Panc1 (cell line): ENCODE measurements at regions not wholly inside any gene's neighbourhood (a gene's known extent, or its start where the extent isn't known, plus 50 kb on each side); places are given as distances from the start of the nearest gene placed in this dataset.

ENCODE experiments used
- ATAC-seq: fragments of 200-7000 bp; cut with Tn5 transposase; 2 replicates; pipeline ENCODE4 v1.9.1; 2020; ENCODE audit warnings: mild to moderate bottlenecking, moderate library complexity
- BruUV-seq: library from RNA; stranded (reverse); fragments of 400-500 nt; replicated peaks from 2 replicates; lab custom pipeline; 2021; lab: Mats Ljungman, UMichigan
- CTCF ChIA-PET: fragments of 300-600 bp; sonication (Branson Sonifier 250); formaldehyde crosslinking; loops from one replicate; lab custom pipeline; 2022; ENCODE audit warnings: antibody characterized with exemption; lab: Charles Lee
- POLR2A ChIA-PET: fragments of 300-600 bp; sonication (Branson Sonifier 250); formaldehyde crosslinking; loops from one replicate; lab custom pipeline; 2022; ENCODE audit warnings: antibody characterized with exemption; lab: Charles Lee
- DNase-seq: peaks from one replicate; pipeline ENCODE4 v3.0.0-alpha.2; 2010; ENCODE audit warnings: low read depth, low spot score
- H3K27ac ChIP-seq: 2 replicates; pipeline ENCODE4 v1.5.1; 2011; ENCODE audit warnings: mild to moderate bottlenecking, low read length, inconsistent platforms
- H3K27me3 ChIP-seq: fragments of 200-500 bp; sonication (Bioruptor generic); 2 replicates; pipeline ENCODE4 v1.6.0; 2014; ENCODE audit warnings: low read length, inconsistent platforms; ENCODE audit not compliant: control insufficient read depth, insufficient read depth
- H3K36me3 ChIP-seq: fragments of 200-500 bp; sonication (Bioruptor generic); 2 replicates; pipeline ENCODE4 v1.5.1; 2014; ENCODE audit warnings: inconsistent platforms, mild to moderate bottlenecking, low read length, moderate library complexity; ENCODE audit not compliant: control insufficient read depth, insufficient read depth
- H3K4me1 ChIP-seq: 2 replicates; pipeline ENCODE4 v1.5.1; 2011; ENCODE audit warnings: inconsistent platforms, mild to moderate bottlenecking, low read length, moderate library complexity; ENCODE audit not compliant: control insufficient read depth, insufficient read depth
- H3K4me3 ChIP-seq, 2 experiments: 2 replicates each; pipeline ENCODE4 v1.5.1; 2011 to 2012; ENCODE audit warnings: low read depth in 2 of 2, low read length in 2 of 2, mild to moderate bottlenecking in 2 of 2, inconsistent platforms in 1 of 2, moderate library complexity in 1 of 2
- H3K9me3 ChIP-seq: fragments of 200-500 bp; sonication (Bioruptor generic); 2 replicates; pipeline ENCODE4 v1.5.1; 2014; ENCODE audit warnings: low read depth, mild to moderate bottlenecking, inconsistent platforms, low read length, moderate library complexity; ENCODE audit not compliant: control insufficient read depth, insufficient read depth
- POLR2AphosphoS5 ChIP-seq: IDR thresholded peaks from 2 replicates; pipeline ENCODE4 v1.6.1; 2012; ENCODE audit warnings: mild to moderate bottlenecking, low read depth, low read length, moderate library complexity
- SIN3A ChIP-seq: IDR thresholded peaks from 2 replicates; pipeline ENCODE4 v1.6.1; 2012; ENCODE audit warnings: low read depth, mild to moderate bottlenecking, low read length, moderate library complexity, borderline replicate concordance; ENCODE audit not compliant: insufficient read depth
- TCF7L2 ChIP-seq: IDR thresholded peaks from 2 replicates; pipeline ENCODE4 v1.6.1; 2011; ENCODE audit warnings: mild to moderate bottlenecking, low read depth, low read length, inconsistent platforms
- in situ Hi-C: cut with HindIII; loops from 2 replicates; pipeline ENCODE4 v1.10.0; 2016; ENCODE audit warnings: low sequenced_read_pairs, low pct_unique_long_range_greater_than_20kb
- intact Hi-C: fragments of 100-400 bp; cut with micrococcal nuclease; formaldehyde crosslinking; loops from one replicate; pipeline ENCODE4 v1.10.0; 2022; ENCODE audit not compliant: unreplicated experiment
- TF ChIP-seq, protein P1 (sequence below): fragments of 450-650 bp; IDR thresholded peaks from 2 replicates; pipeline ENCODE4 v1.5.1; 2017; ENCODE audit warnings: mild to moderate bottlenecking
- TF ChIP-seq, protein P2 (sequence below), 2 experiments: IDR thresholded peaks; 2 replicates each; pipeline ENCODE4 v1.6.1; 2011 to 2012; ENCODE audit warnings: low read depth in 2 of 2, control low read depth in 1 of 2, low read length in 1 of 2, mild to moderate bottlenecking in 1 of 2, moderate library complexity in 1 of 2; ENCODE audit not compliant: insufficient read depth in 1 of 2

DNA sequence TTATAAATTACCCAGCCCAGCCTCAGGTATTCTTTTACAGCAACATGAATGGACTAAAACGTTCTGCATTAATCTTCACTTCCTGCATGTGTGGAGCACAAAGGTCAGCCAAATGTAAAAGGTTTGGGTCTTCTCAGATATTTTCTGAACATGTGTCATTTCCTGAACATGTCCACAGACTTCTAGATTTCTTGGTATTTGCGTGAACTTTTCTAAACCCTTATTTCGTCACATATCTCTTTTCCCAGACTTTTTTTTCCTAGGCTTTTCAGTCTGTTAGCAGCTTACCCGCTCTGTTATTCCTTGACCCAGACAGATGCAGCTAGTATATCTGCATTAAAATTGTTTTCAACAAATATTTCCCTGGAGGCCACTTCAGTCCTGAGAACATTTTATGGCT lies 57.3 kb upstream of the USP51 start:
- Histone ChIP-seq H3K36me3 (no peaks in the 10 kb centered on the region), H3K27ac (no peak overlapping the region), H3K27me3 (no peaks in the 10 kb centered on the region), H3K4me1 (no peaks in the 10 kb centered on the region), H3K4me3 (no peak overlapping the region), H3K9me3 (no peaks in the 10 kb centered on the region)
- ATAC-seq (no peak), DNase-seq (no peak)
- in situ Hi-C loops (no loop called here), intact Hi-C loops (no loop called here)
- CTCF ChIA-PET: no interaction called here
- POLR2A ChIA-PET: interaction anchor here (0.6 kb wide), 1 partner anchor 18 kb away, joined by 4 read pairs; no protein-coding TSS in a partner anchor
- BruUV-seq: no TSS peak
- TF ChIP-seq TCF7L2: no peak
- TF ChIP-seq SIN3A: no peak
- TF ChIP-seq, protein P1, sequence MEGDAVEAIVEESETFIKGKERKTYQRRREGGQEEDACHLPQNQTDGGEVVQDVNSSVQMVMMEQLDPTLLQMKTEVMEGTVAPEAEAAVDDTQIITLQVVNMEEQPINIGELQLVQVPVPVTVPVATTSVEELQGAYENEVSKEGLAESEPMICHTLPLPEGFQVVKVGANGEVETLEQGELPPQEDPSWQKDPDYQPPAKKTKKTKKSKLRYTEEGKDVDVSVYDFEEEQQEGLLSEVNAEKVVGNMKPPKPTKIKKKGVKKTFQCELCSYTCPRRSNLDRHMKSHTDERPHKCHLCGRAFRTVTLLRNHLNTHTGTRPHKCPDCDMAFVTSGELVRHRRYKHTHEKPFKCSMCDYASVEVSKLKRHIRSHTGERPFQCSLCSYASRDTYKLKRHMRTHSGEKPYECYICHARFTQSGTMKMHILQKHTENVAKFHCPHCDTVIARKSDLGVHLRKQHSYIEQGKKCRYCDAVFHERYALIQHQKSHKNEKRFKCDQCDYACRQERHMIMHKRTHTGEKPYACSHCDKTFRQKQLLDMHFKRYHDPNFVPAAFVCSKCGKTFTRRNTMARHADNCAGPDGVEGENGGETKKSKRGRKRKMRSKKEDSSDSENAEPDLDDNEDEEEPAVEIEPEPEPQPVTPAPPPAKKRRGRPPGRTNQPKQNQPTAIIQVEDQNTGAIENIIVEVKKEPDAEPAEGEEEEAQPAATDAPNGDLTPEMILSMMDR: no peak
- TF ChIP-seq, protein P2, sequence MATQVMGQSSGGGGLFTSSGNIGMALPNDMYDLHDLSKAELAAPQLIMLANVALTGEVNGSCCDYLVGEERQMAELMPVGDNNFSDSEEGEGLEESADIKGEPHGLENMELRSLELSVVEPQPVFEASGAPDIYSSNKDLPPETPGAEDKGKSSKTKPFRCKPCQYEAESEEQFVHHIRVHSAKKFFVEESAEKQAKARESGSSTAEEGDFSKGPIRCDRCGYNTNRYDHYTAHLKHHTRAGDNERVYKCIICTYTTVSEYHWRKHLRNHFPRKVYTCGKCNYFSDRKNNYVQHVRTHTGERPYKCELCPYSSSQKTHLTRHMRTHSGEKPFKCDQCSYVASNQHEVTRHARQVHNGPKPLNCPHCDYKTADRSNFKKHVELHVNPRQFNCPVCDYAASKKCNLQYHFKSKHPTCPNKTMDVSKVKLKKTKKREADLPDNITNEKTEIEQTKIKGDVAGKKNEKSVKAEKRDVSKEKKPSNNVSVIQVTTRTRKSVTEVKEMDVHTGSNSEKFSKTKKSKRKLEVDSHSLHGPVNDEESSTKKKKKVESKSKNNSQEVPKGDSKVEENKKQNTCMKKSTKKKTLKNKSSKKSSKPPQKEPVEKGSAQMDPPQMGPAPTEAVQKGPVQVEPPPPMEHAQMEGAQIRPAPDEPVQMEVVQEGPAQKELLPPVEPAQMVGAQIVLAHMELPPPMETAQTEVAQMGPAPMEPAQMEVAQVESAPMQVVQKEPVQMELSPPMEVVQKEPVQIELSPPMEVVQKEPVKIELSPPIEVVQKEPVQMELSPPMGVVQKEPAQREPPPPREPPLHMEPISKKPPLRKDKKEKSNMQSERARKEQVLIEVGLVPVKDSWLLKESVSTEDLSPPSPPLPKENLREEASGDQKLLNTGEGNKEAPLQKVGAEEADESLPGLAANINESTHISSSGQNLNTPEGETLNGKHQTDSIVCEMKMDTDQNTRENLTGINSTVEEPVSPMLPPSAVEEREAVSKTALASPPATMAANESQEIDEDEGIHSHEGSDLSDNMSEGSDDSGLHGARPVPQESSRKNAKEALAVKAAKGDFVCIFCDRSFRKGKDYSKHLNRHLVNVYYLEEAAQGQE (IDR thresholded peaks at IDR 0.05; ENCODE audit: insufficient read depth in 1 of 2, low read depth in 2 of 2, low read length in 1 of 2): no peak
- no peak for TF ChIP-seq POLR2AphosphoS5
